Karpas-422 (cell line): ENCODE measurements at regions not wholly inside any gene's neighbourhood (a gene's known extent, or its start where the extent isn't known, plus 50 kb on each side); places are given as distances from the start of the nearest gene placed in this dataset.

Experiments
- DNase-seq: peaks from one replicate; pipeline ENCODE4 v3.0.0-alpha.2; 2015
- H2AFZ ChIP-seq: fragments of 200-600 bp; sonication (generic); 2 replicates; pipeline ENCODE4 v1.6.1; 2014; ENCODE audit warnings: antibody characterized with exemption, low read length, mixed read lengths
- H3K27ac ChIP-seq: fragments of 200-600 bp; sonication (generic); 2 replicates; pipeline ENCODE4 v1.5.1; 2014; ENCODE audit warnings: mild to moderate bottlenecking, low read length, moderate library complexity
- H3K27me3 ChIP-seq: fragments of 200-600 bp; sonication (generic); 2 replicates; pipeline ENCODE4 v1.6.1; 2014; ENCODE audit warnings: low read length, mixed read lengths
- H3K36me3 ChIP-seq: fragments of 200-600 bp; sonication (generic); 2 replicates; pipeline ENCODE4 v1.6.1; 2014; ENCODE audit warnings: low read length, mixed read lengths; ENCODE audit not compliant: insufficient read depth
- H3K4me1 ChIP-seq: fragments of 200-600 bp; sonication (generic); 2 replicates; pipeline ENCODE4 v1.6.1; 2014; ENCODE audit warnings: mild to moderate bottlenecking, low read length, mixed read lengths
- H3K4me2 ChIP-seq: fragments of 200-600 bp; sonication (generic); 2 replicates; pipeline ENCODE4 v1.6.1; 2014; ENCODE audit warnings: low read length, low read depth, mild to moderate bottlenecking; ENCODE audit not compliant: poor library complexity, severe bottlenecking
- H3K4me3 ChIP-seq: fragments of 200-600 bp; sonication (generic); 2 replicates; pipeline ENCODE4 v1.5.1; 2014; ENCODE audit warnings: mild to moderate bottlenecking, antibody characterized with exemption, low read length, mixed read lengths
- H3K79me2 ChIP-seq: fragments of 200-600 bp; sonication (generic); 2 replicates; pipeline ENCODE4 v1.6.1; 2014; ENCODE audit warnings: mild to moderate bottlenecking, low read length, mixed read lengths
- H3K9ac ChIP-seq: fragments of 200-600 bp; sonication (generic); 2 replicates; pipeline ENCODE4 v1.6.0; 2014; ENCODE audit warnings: low read length
- H3K9me2 ChIP-seq: fragments of 200-600 bp; sonication (generic), shearing (Covaris generic); replicated peaks from 2 replicates; pipeline ENCODE4 v1.6.0; 2014; ENCODE audit warnings: mild to moderate bottlenecking, low read length, moderate library complexity; ENCODE audit not compliant: insufficient read depth
- H3K9me3 ChIP-seq: fragments of 300-700, 200-600 bp; sonication (generic); 2 replicates; pipeline ENCODE4 v1.6.1; 2014; ENCODE audit warnings: low read length, mixed read lengths
- H4K20me1 ChIP-seq: fragments of 200-600 bp; sonication (generic); 2 replicates; pipeline ENCODE4 v1.6.1; 2014; ENCODE audit warnings: mild to moderate bottlenecking, antibody characterized with exemption, low read length, low read depth; ENCODE audit not compliant: insufficient read depth

DNA sequence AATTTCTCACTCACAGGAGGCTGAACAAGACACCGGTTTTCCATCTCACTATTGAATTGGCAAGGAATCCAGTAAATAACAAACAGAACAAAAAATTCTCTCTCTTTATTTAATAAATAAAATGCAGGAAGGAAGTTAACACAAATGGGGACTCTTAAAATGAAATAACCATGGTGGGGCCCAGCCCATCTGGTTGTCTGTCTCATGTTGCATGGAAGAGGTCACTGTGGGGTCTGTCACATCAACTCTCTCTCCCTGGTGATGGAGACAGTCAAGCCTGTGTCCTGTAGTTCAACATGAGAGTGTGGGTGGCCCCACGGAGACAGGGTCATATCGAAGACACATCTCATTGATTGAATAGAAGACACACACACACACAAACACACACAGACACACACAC, 297.7 kb downstream of the IRX2 start:
- Histone ChIP-seq H3K27ac (no peak overlapping the region), H3K4me3 (no peak overlapping the region), H3K4me1 (no peaks in the 10 kb centered on the region), H2AFZ (no peak overlapping the region), H4K20me1 (no peaks in the 10 kb centered on the region), H3K4me2 (no peak overlapping the region), H3K9me2 (no peaks in the 10 kb centered on the region), H3K36me3 (no peaks in the 10 kb centered on the region), H3K27me3 (no peaks in the 10 kb centered on the region), H3K9ac (no peak overlapping the region), H3K79me2 (no peaks in the 10 kb centered on the region), H3K9me3 (no peaks in the 10 kb centered on the region)
- DNase-seq: no peak

DNA sequence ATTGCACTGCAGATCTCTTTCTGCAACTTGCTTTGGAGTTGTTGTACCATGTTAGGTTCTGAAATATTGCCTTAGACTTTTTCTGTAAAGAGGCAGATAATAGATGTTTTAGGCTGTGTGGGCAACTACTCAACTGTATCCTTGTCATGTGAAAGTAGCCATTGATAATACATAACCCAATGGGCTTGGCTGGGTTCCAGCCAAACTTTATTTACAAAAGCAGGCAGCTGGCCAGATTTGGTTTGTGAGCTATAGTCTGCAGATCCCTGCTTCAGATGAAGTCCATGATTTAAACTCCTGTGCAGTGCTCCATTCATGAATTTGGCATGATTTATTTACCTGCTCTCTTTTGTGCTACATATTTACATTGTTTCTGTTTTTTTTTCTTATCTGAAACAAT, 300.4 kb downstream of the IRX2 start:
- Histone ChIP-seq H3K36me3 (no peaks in the 10 kb centered on the region), H3K9me3 (no peaks in the 10 kb centered on the region), H3K4me1 (no peaks in the 10 kb centered on the region), H3K27me3 (no peaks in the 10 kb centered on the region), H2AFZ (no peak overlapping the region), H3K4me3 (no peak overlapping the region), H4K20me1 (no peaks in the 10 kb centered on the region), H3K27ac (no peak overlapping the region), H3K9me2 (no peaks in the 10 kb centered on the region), H3K79me2 (no peaks in the 10 kb centered on the region), H3K4me2 (no peak overlapping the region), H3K9ac (no peak overlapping the region)
- no peak for DNase-seq

DNA sequence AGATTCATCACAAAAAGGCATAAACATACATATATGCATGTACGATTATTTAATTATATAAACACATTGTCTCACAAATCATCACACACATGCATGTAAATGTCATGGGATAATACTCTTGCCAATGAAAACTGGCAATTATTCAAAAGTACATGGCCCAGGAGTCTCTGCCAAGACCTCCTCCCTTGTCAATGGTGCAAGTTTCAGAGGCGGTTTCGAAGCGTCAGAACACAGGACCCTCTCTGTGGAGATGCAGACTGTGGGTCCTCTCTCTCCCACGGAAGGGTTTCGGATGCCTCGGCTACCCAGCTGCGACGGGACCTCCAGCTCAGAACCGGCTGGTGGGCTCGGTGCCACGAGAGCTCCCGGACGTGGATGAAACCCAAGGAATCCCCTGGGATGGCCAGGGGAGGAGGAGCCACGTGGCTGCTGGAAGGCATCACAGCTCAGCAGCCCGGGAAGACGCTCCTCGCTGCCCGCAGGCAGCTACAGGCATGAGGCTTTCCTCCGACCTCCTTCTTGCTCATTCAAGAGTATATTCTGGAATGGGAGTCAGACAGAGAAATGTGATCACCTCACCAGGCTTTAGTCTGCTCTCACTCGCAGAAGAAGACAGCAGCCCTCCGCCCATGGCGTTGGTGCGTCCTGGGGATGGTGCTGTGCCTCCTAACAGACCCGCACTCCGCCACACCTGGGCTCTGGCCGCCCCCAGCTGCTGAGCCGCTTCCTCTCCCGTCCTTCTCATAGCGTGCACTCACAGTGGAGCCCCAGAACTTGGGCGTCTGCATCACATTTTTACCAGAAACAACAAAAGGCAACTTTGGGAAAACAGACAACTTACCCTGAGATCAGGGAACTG, 308.8 kb downstream of the IRX2 start:
- no peak overlapping the region for H3K4me2 ChIP-seq
- H3K4me1 ChIP-seq: no peaks in the 10 kb centered on the region
- H2AFZ ChIP-seq: no peak overlapping the region
- no peaks in the 10 kb centered on the region for H3K36me3 ChIP-seq
- no peak for DNase-seq
- H3K27me3 ChIP-seq: no peaks in the 10 kb centered on the region
- no peaks in the 10 kb centered on the region for H3K79me2 ChIP-seq
- no peaks in the 10 kb centered on the region for H3K9me2 ChIP-seq
- H3K4me3 ChIP-seq: no peak overlapping the region
- H3K9me3 ChIP-seq: no peaks in the 10 kb centered on the region
- H3K27ac ChIP-seq: no peak overlapping the region
- H4K20me1 ChIP-seq: no peaks in the 10 kb centered on the region
- no peak overlapping the region for H3K9ac ChIP-seq

DNA sequence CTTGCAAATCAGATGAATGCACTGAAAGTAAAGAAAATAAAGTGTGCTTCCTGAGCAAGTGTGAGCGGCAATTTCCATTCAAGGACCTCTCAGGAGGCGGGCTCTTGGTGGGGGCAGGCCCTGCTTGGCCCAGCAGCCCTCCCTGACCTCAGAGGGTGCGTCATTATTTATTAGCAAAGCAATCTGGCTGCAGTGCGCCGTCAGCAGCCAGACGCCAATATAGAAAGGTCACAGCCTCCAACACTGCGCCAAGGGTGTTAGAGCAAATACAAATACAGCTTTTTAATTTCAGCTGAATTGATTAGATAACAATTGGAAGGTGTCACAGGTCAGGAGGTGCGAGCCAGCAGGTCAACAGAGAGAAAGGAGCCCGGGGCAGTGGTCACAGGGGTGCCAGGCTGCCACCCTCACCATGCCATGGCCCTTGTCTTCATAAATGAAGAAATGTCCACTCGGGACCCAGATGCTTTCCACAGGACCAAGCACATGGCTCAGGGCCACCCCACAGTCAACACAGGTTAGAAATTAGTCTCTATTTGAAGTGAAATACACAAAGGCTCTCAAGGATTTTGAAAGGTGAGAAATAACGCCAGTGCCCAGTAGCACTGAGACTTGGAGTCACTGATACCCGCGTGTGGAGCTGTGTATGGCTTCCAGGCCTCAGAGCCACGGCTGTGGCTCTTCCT, 309.8 kb downstream of the IRX2 start:
- no peaks in the 10 kb centered on the region for H3K27me3 ChIP-seq
- no peak overlapping the region for H3K27ac ChIP-seq
- H3K9ac ChIP-seq: no peak overlapping the region
- DNase-seq: no peak
- H3K4me3 ChIP-seq: no peak overlapping the region
- no peak overlapping the region for H3K4me2 ChIP-seq
- no peaks in the 10 kb centered on the region for H3K79me2 ChIP-seq
- no peaks in the 10 kb centered on the region for H3K4me1 ChIP-seq
- no peaks in the 10 kb centered on the region for H3K36me3 ChIP-seq
- no peak overlapping the region for H2AFZ ChIP-seq
- H3K9me2 ChIP-seq: no peaks in the 10 kb centered on the region
- no peaks in the 10 kb centered on the region for H4K20me1 ChIP-seq
- H3K9me3 ChIP-seq: no peaks in the 10 kb centered on the region

DNA sequence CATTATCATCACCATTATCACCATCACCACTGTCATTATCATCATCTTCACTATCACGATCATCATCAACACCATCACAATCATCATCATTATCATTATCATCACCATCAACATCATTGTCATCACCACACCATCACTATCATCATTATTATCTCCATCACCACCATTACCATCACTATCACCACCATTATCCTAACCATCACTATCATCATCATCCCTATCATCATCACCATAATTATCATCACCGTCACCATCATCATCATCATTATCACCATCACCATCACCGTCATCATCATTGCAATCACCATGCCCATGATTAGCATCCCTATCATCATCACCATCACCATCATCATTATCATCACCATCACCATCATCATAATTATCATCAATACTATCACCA, 311.9 kb downstream of the IRX2 start:
- Histone ChIP-seq H3K4me2 (no peak overlapping the region), H3K36me3 (no peaks in the 10 kb centered on the region), H3K4me1 (no peaks in the 10 kb centered on the region), H4K20me1 (no peaks in the 10 kb centered on the region), H3K79me2 (no peaks in the 10 kb centered on the region), H3K9me3 (no peaks in the 10 kb centered on the region), H3K4me3 (no peak overlapping the region), H3K27me3 (no peaks in the 10 kb centered on the region), H2AFZ (no peak overlapping the region), H3K27ac (no peak overlapping the region), H3K9ac (no peak overlapping the region), H3K9me2 (no peaks in the 10 kb centered on the region)
- no peak for DNase-seq

DNA sequence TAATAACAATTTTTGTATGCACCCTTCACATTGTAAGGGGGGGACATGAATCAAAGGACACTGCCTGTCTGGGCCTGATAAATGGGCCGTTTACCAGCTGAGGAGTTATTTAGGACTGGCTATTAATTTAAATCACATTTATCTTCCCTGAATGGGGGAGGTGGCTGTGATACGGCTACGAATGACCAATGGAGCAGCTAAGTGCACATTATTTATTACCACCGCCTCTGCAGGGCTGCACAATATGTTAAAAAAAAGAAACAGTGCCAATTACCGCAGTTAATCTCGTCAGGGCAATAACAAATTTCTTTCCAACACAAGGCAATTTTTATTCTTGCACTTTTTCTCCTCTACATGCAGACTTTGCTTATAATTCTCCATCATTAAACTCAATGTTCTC, 318.4 kb downstream of the IRX2 start:
- Histone ChIP-seq H3K4me3 (no peak overlapping the region), H4K20me1 (no peaks in the 10 kb centered on the region), H3K9me2 (no peaks in the 10 kb centered on the region), H3K9me3 (no peaks in the 10 kb centered on the region; the same call in 1 of the 2 replicates), H3K27ac (no peak overlapping the region), H3K79me2 (no peaks in the 10 kb centered on the region), H3K9ac (no peak overlapping the region), H3K4me2 (no peak overlapping the region), H2AFZ (no peak overlapping the region), H3K27me3 (no peaks in the 10 kb centered on the region), H3K36me3 (no peaks in the 10 kb centered on the region), H3K4me1 (no peaks in the 10 kb centered on the region)
- DNase-seq: no peak

DNA sequence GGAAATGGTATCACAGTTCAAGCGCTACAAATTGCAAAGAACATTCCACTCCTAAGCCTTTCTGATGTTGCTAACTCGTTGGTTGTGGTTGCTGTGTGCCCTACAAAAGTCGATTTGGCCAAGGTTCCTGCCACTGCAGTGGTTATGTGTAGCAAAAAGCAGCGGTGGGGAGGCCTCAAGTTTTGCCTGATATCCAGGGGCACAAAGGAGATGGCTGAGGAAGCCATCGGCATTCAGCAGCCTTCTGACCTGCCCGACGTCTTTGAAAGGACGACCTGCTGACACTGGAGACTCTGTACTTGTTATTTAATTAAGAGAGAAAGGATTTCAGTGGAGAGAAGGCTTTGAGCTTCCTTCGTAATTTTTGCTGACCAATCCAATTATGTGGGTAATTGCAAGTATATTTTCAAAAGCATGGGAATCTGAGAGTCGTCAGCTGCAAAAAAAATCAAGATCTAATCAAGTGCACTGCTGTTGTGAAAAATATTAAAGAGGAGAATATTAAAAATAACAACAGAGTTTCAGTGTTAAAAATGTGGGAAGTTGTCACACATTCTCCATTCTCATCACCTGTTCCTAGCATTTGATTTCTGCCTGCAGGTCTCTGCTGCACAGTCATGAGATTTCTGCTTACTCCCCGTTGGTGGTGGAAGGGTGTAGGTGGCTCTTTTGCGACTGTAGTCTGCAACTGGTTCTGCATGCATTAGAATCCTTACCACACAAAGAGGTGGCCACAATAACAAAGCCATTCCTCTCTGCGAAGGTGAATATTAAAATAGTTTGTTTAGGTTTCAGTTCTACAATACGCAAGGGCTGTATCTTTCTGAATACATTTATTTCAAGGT, 319.2 kb downstream of the IRX2 start:
- H3K27ac ChIP-seq: no peak overlapping the region
- no peaks in the 10 kb centered on the region for H3K27me3 ChIP-seq

DNA sequence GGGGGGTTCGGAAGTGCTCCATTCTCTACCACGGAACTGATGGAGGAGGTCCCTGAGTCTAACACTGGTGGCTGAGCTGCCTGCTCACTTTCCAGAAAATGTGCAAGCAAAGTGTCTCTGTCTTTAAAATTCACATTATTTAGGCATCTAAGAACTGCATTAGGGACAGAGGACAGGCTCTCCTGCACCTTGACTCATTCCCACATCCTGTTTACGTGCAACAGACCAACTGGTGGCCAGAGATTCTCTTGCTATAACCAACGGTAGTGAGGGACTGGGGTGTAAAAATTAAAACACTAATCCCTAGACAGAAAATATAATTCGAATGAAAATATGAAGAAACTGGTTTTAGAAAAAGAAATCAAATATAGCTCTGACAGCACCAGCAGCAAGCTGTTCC, 320.9 kb downstream of the IRX2 start:
- no peaks in the 10 kb centered on the region for H3K36me3 ChIP-seq
- no peaks in the 10 kb centered on the region; the same call in 1 of the 2 replicates for H3K9me3 ChIP-seq

More for the DNA sequence above, 319.2 kb downstream of the IRX2 start:
- no peaks in the 10 kb centered on the region; the same call in 1 of the 2 replicates for H3K9me3 ChIP-seq
- DNase-seq: no peak
- H3K4me2 ChIP-seq: no peak overlapping the region
- no peaks in the 10 kb centered on the region for H3K9me2 ChIP-seq
- no peaks in the 10 kb centered on the region for H3K4me1 ChIP-seq
- H2AFZ ChIP-seq: no peak overlapping the region
- H3K36me3 ChIP-seq: no peaks in the 10 kb centered on the region
- no peaks in the 10 kb centered on the region for H4K20me1 ChIP-seq
- H3K79me2 ChIP-seq: no peaks in the 10 kb centered on the region
- H3K9ac ChIP-seq: no peak overlapping the region
- H3K4me3 ChIP-seq: no peak overlapping the region

More for the DNA sequence above, 320.9 kb downstream of the IRX2 start:
- no peak overlapping the region for H3K4me3 ChIP-seq
- no peaks in the 10 kb centered on the region for H3K27me3 ChIP-seq
- no peaks in the 10 kb centered on the region for H4K20me1 ChIP-seq
- no peak overlapping the region for H2AFZ ChIP-seq
- no peaks in the 10 kb centered on the region for H3K4me1 ChIP-seq
- H3K4me2 ChIP-seq: no peak overlapping the region
- DNase-seq: no peak
- no peak overlapping the region for H3K27ac ChIP-seq
- H3K9me2 ChIP-seq: no peaks in the 10 kb centered on the region; the same call in 1 of the 2 replicates
- H3K9ac ChIP-seq: no peak overlapping the region
- no peaks in the 10 kb centered on the region for H3K79me2 ChIP-seq
